Non-pigmented ciliary epithelial cell (primary cell): ENCODE measurements at regions not wholly inside any gene's neighbourhood (a gene's known extent, or its start where the extent isn't known, plus 50 kb on each side); places are given as distances from the start of the nearest gene placed in this dataset.
"Not testable (repeated sequence)": the region's sequence is repeated elsewhere in the genome, so short reads cannot be mapped to it uniquely, and the experiment has no call there.

Source experiments
- DNase-seq: peaks from one replicate; pipeline ENCODE4 v3.0.0-alpha.2; 2010; ENCODE audit warnings: low read depth

GRCh38 chr6:74715355-74716085, 490.3 kb downstream of the COL12A1 start:
- DNase-seq: no peak

GRCh38 chr6:74713941-74714340, 491.9 kb downstream of the COL12A1 start:
- DNase-seq: no peak

- no peak for DNase-seq
These were observed 500.4 kb downstream of the COL12A1 start for GRCh38 chr6:74705451-74705850.

GRCh38 chr6:74704540-74704939, 501.3 kb downstream of the COL12A1 start:
- DNase-seq: not testable (repeated sequence)

- peak; percentile 6 for DNase-seq
These were observed 515.5 kb downstream of the COL12A1 start for GRCh38 chr6:74690365-74690764.

GRCh38 chr6:74689601-74690000, 516.3 kb downstream of the COL12A1 start:
- no peak for DNase-seq

GRCh38 chr6:74677463-74677862, 528.4 kb downstream of the COL12A1 start:
- DNase-seq: no peak

- DNase-seq: no peak
These were observed 528.9 kb downstream of the COL12A1 start for GRCh38 chr6:74676906-74677305.

GRCh38 chr6:74674377-74674776, 531.5 kb downstream of the COL12A1 start:
- DNase-seq: no peak

- peak; percentile 83 for DNase-seq
These were observed 534.3 kb downstream of the COL12A1 start for GRCh38 chr6:74671558-74672025.

GRCh38 chr6:74658391-74658790, 547.5 kb downstream of the COL12A1 start:
- no peak for DNase-seq

- DNase-seq: no peak
These were observed 547.9 kb downstream of the COL12A1 start for GRCh38 chr6:74657931-74658330.

GRCh38 chr6:74657011-74657410, 548.8 kb downstream of the COL12A1 start:
- DNase-seq: no peak

GRCh38 chr6:74656453-74656852, 549.4 kb downstream of the COL12A1 start:
- no peak for DNase-seq

- no peak for DNase-seq
These were observed 551.6 kb downstream of the COL12A1 start for GRCh38 chr6:74654296-74654695.

GRCh38 chr6:74651948-74652842, 553.7 kb downstream of the COL12A1 start:
- DNase-seq: no peak

- no peak for DNase-seq
These were observed 555.2 kb downstream of the COL12A1 start for GRCh38 chr6:74650668-74651067.

GRCh38 chr6:74646461-74646860, 559.4 kb downstream of the COL12A1 start:
- no peak for DNase-seq

GRCh38 chr6:74645108-74645849, 560.6 kb downstream of the COL12A1 start:
- no peak for DNase-seq

GRCh38 chr6:74642101-74642500, 563.8 kb downstream of the COL12A1 start:
- DNase-seq: no peak

GRCh38 chr6:74638412-74638811, 567.4 kb downstream of the COL12A1 start:
- no peak for DNase-seq

GRCh38 chr6:74632196-74632875, 573.5 kb downstream of the COL12A1 start:
- no peak for DNase-seq
